ENCODE measurements at regions not wholly inside any gene's neighbourhood (a gene's known extent, or its start where the extent isn't known, plus 50 kb on each side); places are given as distances from the start of the nearest gene placed in this dataset.

GRCh38 chr4:11542952-11543351 lies 114.3 kb upstream of the HS3ST1 start:
- TF ChIP-seq CTCF (IDR thresholded peaks at IDR 0.05) (no peak), EZH2 (IDR thresholded peaks at IDR 0.05; ENCODE audit: borderline replicate concordance, insufficient read depth, low read depth, low read length, poor library complexity, severe bottlenecking) (no peak)

Measured in B cell (primary cell).